ENCODE measurements at regions not wholly inside any gene's neighbourhood (a gene's known extent, or its start where the extent isn't known, plus 50 kb on each side); places are given as distances from the start of the nearest gene placed in this dataset.

- no peak for TF ChIP-seq CTCF (IDR thresholded peaks at IDR 0.05)
- no peak for TF ChIP-seq POLR2A (IDR thresholded peaks at IDR 0.05)
Measured at GRCh38 chrX:12026481-12026880, 111.8 kb upstream of the FRMPD4 start.
